Osteoblast (primary cell): ENCODE measurements at regions not wholly inside any gene's neighbourhood (a gene's known extent, or its start where the extent isn't known, plus 50 kb on each side); places are given as distances from the start of the nearest gene placed in this dataset.
"Not testable (repeated sequence)": the region's sequence is repeated elsewhere in the genome, so short reads cannot be mapped to it uniquely, and the experiment has no call there.

Source experiments
- DNase-seq: peaks from one replicate; pipeline ENCODE4 v3.0.0; 2011; ENCODE audit warnings: low spot score, mixed read lengths; ENCODE audit not compliant: insufficient read length; ENCODE audit errors: missing footprints
- H2AFZ ChIP-seq: 2 replicates; pipeline ENCODE4 v1.6.0; 2011; ENCODE audit warnings: mild to moderate bottlenecking, low read length
- H3K27ac ChIP-seq: 2 replicates; pipeline ENCODE4 v1.5.1; 2011; ENCODE audit warnings: mild to moderate bottlenecking, low read depth, low read length, moderate library complexity
- H3K27me3 ChIP-seq: 2 replicates; pipeline ENCODE4 v1.6.0; 2012; ENCODE audit warnings: mild to moderate bottlenecking, control low read depth, inconsistent platforms, low read length, moderate library complexity; ENCODE audit not compliant: insufficient read depth
- H3K36me3 ChIP-seq: 2 replicates; pipeline ENCODE4 v1.5.1; 2011; ENCODE audit warnings: mild to moderate bottlenecking, low read length, control low read depth, moderate library complexity; ENCODE audit not compliant: insufficient read depth
- H3K4me1 ChIP-seq: 2 replicates; pipeline ENCODE4 v1.5.1; 2011; ENCODE audit warnings: mild to moderate bottlenecking, low read length, control low read depth, moderate library complexity; ENCODE audit not compliant: insufficient read depth
- H3K4me2 ChIP-seq: 2 replicates; pipeline ENCODE4 v1.6.0; 2011; ENCODE audit warnings: mild to moderate bottlenecking, low read length; ENCODE audit not compliant: insufficient read depth
- H3K4me3 ChIP-seq: fragments of 200-600 bp; sonication (generic); 3 replicates; pipeline ENCODE4 v1.5.1; 2012; ENCODE audit warnings: mild to moderate bottlenecking, low read length, inconsistent platforms; ENCODE audit not compliant: insufficient read depth
- H3K79me2 ChIP-seq: 2 replicates; pipeline ENCODE4 v1.6.0; 2012; ENCODE audit warnings: mild to moderate bottlenecking, low read length, control low read depth, inconsistent platforms; ENCODE audit not compliant: insufficient read depth
- H3K9me3 ChIP-seq: 2 replicates; pipeline ENCODE4 v1.5.1; 2011; ENCODE audit warnings: low read depth, low read length, control low read depth
- H4K20me1 ChIP-seq: 2 replicates; pipeline ENCODE4 v1.6.0; 2012; ENCODE audit warnings: mild to moderate bottlenecking, low read length, control low read depth; ENCODE audit not compliant: insufficient read depth
- CTCF ChIP-seq: IDR thresholded peaks from 2 replicates; pipeline ENCODE4 v1.5.1; 2011; ENCODE audit warnings: mild to moderate bottlenecking, low read depth, low read length, moderate library complexity; ENCODE audit errors: extremely low read depth

- Histone ChIP-seq H3K36me3 (no peaks in the 10 kb centered on the region), H3K4me1 (no peaks in the 10 kb centered on the region), H4K20me1 (no peaks in the 10 kb centered on the region), H2AFZ (no peak overlapping the region), H3K27ac (no peak overlapping the region), H3K9me3 (no peaks in the 10 kb centered on the region), H3K4me3 (no peak overlapping the region), H3K79me2 (no peaks in the 10 kb centered on the region), H3K4me2 (no peak overlapping the region), H3K27me3 (no peaks in the 10 kb centered on the region)
- no peak for DNase-seq
- no peak for TF ChIP-seq CTCF
These were observed 162.3 kb upstream of the POGK start for GRCh38 chr1:166676981-166677380.

GRCh38 chr1:166679369-166679768, 159.9 kb upstream of the POGK start:
- H3K79me2 ChIP-seq = no peaks in the 10 kb centered on the region
- H2AFZ ChIP-seq = no peak overlapping the region
- no peak overlapping the region for H3K27ac ChIP-seq
- no peaks in the 10 kb centered on the region for H4K20me1 ChIP-seq
- DNase-seq = no peak
- no peaks in the 10 kb centered on the region for H3K27me3 ChIP-seq
- no peak overlapping the region for H3K4me2 ChIP-seq
- no peaks in the 10 kb centered on the region for H3K9me3 ChIP-seq
- H3K4me1 ChIP-seq = no peaks in the 10 kb centered on the region
- TF ChIP-seq CTCF = no peak
- no peaks in the 10 kb centered on the region for H3K36me3 ChIP-seq
- H3K4me3 ChIP-seq = no peak overlapping the region

- Histone ChIP-seq H3K79me2 (no peaks in the 10 kb centered on the region), H2AFZ (no peak overlapping the region), H3K36me3 (no peaks in the 10 kb centered on the region), H3K27ac (no peak overlapping the region), H3K27me3 (no peaks in the 10 kb centered on the region), H3K4me2 (no peak overlapping the region), H3K4me3 (no peak overlapping the region), H3K9me3 (no peaks in the 10 kb centered on the region), H4K20me1 (no peaks in the 10 kb centered on the region), H3K4me1 (no peaks in the 10 kb centered on the region)
- no peak for TF ChIP-seq CTCF
- peak; percentile 37 for DNase-seq
These were observed 156.7 kb upstream of the POGK start for GRCh38 chr1:166682588-166682987.

- not testable (repeated sequence) for H4K20me1 ChIP-seq, H3K9me3 ChIP-seq, H3K4me3 ChIP-seq, H3K36me3 ChIP-seq, H2AFZ ChIP-seq, H3K4me2 ChIP-seq, DNase-seq, H3K27me3 ChIP-seq, H3K79me2 ChIP-seq, H3K4me1 ChIP-seq, H3K27ac ChIP-seq
These were observed 154.6 kb upstream of the POGK start for GRCh38 chr1:166684669-166685068.

GRCh38 chr1:166685200-166685599, 154.1 kb upstream of the POGK start:
- Histone ChIP-seq H3K4me2 (no peak overlapping the region), H3K9me3 (no peaks in the 10 kb centered on the region), H3K36me3 (no peaks in the 10 kb centered on the region), H3K27ac (no peak overlapping the region), H3K27me3 (no peaks in the 10 kb centered on the region), H4K20me1 (no peaks in the 10 kb centered on the region), H3K4me3 (no peak overlapping the region), H3K79me2 (no peaks in the 10 kb centered on the region), H2AFZ (no peak overlapping the region), H3K4me1 (no peaks in the 10 kb centered on the region)
- no peak for TF ChIP-seq CTCF
- no peak for DNase-seq

GRCh38 chr1:166685891-166686290, 153.4 kb upstream of the POGK start:
- H3K36me3 ChIP-seq, H3K4me3 ChIP-seq, DNase-seq, H3K79me2 ChIP-seq, H3K4me2 ChIP-seq, H2AFZ ChIP-seq, H3K4me1 ChIP-seq, H3K27ac ChIP-seq, H4K20me1 ChIP-seq, H3K27me3 ChIP-seq, H3K9me3 ChIP-seq: not testable (repeated sequence)
